ENCODE measurements at regions not wholly inside any gene's neighbourhood (a gene's known extent, or its start where the extent isn't known, plus 50 kb on each side); places are given as distances from the start of the nearest gene placed in this dataset.

DNA sequence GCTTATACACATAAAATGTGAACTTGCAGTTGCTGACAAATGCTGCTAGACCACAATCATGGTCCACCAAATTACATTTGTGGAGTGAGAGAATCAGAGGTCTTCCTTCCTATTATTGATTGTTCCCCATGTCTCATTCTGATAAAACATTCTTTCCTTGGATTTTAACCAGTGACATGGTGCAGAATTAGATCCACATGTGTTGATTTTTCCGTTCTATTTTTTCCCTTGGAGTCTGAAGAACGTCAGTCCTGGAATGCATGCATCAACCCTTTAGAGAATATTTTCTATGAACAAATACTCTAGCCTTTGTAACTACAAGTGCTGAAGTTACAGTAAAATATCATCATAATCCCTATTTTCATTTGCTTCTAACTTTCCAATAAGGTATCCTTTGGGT is 170.7 kb upstream of the SPRY4 start:
- Histone ChIP-seq H3K27me3 (ENCODE audit: insufficient read depth, poor library complexity, severe bottlenecking) (no peaks in the 10 kb centered on the region), H3K4me3 (ENCODE audit: severe bottlenecking) (no peak overlapping the region), H3K36me3 (ENCODE audit: low read depth) (no peaks in the 10 kb centered on the region), H3K27ac (ENCODE audit: poor library complexity, severe bottlenecking) (no peak overlapping the region), H3K9me3 (ENCODE audit: severe bottlenecking) (no peaks in the 10 kb centered on the region), H3K4me1 (ENCODE audit: insufficient read depth, poor library complexity, severe bottlenecking) (no peaks in the 10 kb centered on the region)
- TF ChIP-seq, protein P1, sequence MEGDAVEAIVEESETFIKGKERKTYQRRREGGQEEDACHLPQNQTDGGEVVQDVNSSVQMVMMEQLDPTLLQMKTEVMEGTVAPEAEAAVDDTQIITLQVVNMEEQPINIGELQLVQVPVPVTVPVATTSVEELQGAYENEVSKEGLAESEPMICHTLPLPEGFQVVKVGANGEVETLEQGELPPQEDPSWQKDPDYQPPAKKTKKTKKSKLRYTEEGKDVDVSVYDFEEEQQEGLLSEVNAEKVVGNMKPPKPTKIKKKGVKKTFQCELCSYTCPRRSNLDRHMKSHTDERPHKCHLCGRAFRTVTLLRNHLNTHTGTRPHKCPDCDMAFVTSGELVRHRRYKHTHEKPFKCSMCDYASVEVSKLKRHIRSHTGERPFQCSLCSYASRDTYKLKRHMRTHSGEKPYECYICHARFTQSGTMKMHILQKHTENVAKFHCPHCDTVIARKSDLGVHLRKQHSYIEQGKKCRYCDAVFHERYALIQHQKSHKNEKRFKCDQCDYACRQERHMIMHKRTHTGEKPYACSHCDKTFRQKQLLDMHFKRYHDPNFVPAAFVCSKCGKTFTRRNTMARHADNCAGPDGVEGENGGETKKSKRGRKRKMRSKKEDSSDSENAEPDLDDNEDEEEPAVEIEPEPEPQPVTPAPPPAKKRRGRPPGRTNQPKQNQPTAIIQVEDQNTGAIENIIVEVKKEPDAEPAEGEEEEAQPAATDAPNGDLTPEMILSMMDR (IDR thresholded peaks at IDR 0.05; ENCODE audit: poor library complexity, severe bottlenecking), result no peak
- ATAC-seq (ENCODE audit: low read depth) (no peak), DNase-seq (ENCODE audit: low spot score) (no peak)

DNA sequence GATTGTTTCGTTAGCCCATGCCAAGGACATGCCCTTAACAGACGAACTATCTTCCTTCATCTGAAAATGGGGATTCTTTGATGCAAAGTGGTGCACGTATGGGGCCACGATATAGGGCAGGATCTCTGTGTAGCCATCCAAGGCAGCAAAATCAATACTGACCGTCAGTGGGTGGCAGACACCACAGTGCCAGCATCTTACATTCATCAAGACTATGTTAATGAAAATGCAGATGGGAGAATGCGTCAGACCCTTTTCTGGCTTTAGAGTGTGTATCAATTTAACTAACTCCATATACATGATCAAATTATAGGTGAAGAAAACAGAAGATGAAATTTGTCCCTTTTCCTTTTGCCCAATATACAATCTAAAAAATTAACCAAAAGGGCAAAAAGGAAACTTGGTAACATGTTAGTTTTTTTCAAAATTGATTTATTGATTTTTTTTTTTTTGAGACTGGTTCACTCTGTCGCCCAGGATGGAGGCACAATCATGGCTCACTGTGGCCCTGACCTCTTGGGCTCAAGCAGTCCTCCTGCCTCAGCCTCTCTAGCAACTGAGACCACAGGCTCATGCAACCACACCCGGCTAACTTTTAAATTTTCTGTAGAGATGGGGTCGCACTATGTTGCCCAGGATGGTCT is 169.2 kb upstream of the SPRY4 start:
- ATAC-seq (ENCODE audit: low read depth), result no peak
- no peaks in the 10 kb centered on the region for H3K36me3 ChIP-seq (ENCODE audit: low read depth)
- TF ChIP-seq, protein P1 (IDR thresholded peaks at IDR 0.05; ENCODE audit: poor library complexity, severe bottlenecking), result no peak

DNA sequence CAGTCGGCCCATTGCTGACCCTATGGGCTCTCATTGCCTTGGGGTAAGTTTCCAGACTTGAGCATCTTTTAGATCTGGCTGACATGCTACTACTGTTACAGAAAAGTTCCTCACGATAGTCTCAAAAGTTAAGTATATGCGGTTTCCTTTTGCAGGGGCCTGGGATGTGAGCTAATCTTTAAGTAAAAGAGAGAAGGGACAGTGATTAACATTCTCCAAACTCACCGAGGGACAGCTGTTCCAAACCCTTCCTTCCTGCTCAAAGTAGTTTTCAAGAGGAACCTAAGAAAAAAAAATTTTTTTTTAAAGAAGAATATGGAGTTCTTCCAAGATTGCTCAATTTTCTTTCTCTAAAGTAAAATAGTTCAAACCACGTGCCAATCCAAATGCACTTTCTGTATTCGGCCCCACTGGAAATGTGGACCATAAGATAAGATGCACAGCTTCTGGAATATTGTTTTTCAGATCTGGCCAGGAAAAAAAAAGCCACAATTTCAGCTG is 168.0 kb upstream of the SPRY4 start:
- no peaks in the 10 kb centered on the region for H3K27me3 ChIP-seq (ENCODE audit: insufficient read depth, poor library complexity, severe bottlenecking)
- DNase-seq (ENCODE audit: low spot score) (no peak), ATAC-seq (ENCODE audit: low read depth) (no peak)
- H3K4me3 ChIP-seq (ENCODE audit: severe bottlenecking), result no peak overlapping the region
- H3K9me3 ChIP-seq (ENCODE audit: severe bottlenecking), result no peaks in the 10 kb centered on the region
- H3K36me3 ChIP-seq (ENCODE audit: low read depth), result no peaks in the 10 kb centered on the region
- H3K4me1 ChIP-seq (ENCODE audit: insufficient read depth, poor library complexity, severe bottlenecking), result no peaks in the 10 kb centered on the region
- TF ChIP-seq, protein P1 (IDR thresholded peaks at IDR 0.05; ENCODE audit: poor library complexity, severe bottlenecking), result no peak
- no peak overlapping the region for H3K27ac ChIP-seq (ENCODE audit: poor library complexity, severe bottlenecking)

More for the DNA sequence above, 169.2 kb upstream of the SPRY4 start:
- Histone ChIP-seq H3K4me1 (ENCODE audit: insufficient read depth, poor library complexity, severe bottlenecking) (no peaks in the 10 kb centered on the region), H3K4me3 (ENCODE audit: severe bottlenecking) (no peak overlapping the region), H3K9me3 (ENCODE audit: severe bottlenecking) (no peaks in the 10 kb centered on the region), H3K27me3 (ENCODE audit: insufficient read depth, poor library complexity, severe bottlenecking) (no peaks in the 10 kb centered on the region), H3K27ac (ENCODE audit: poor library complexity, severe bottlenecking) (no peak overlapping the region)
- no peak for DNase-seq (ENCODE audit: low spot score)

DNA sequence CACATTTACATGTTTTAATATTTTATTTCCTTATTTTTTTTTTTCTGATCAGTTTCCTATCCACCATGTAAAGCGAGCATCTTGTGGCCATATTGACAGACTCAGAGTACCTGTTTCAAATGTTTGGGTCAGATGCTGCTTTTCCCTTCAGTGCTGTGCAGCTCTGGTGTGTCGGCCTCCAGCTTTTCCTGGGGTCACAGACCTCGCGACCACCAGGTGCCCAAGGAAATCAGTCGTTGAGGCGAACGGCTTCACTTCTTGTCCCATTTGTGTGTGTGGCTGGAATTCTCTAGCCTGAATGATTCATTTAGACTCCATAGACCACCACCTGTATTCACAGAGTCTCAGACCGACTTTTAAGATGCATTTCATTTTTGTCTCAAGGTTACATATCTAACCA is 166.9 kb upstream of the SPRY4 start:
- no peaks in the 10 kb centered on the region for H3K36me3 ChIP-seq (ENCODE audit: low read depth)
- no peak overlapping the region for H3K4me3 ChIP-seq (ENCODE audit: severe bottlenecking)
- TF ChIP-seq, protein P1 (IDR thresholded peaks at IDR 0.05; ENCODE audit: poor library complexity, severe bottlenecking), result no peak
- H3K27ac ChIP-seq (ENCODE audit: poor library complexity, severe bottlenecking), result no peak overlapping the region
- H3K27me3 ChIP-seq (ENCODE audit: insufficient read depth, poor library complexity, severe bottlenecking), result no peaks in the 10 kb centered on the region
- H3K9me3 ChIP-seq (ENCODE audit: severe bottlenecking), result no peaks in the 10 kb centered on the region
- H3K4me1 ChIP-seq (ENCODE audit: insufficient read depth, poor library complexity, severe bottlenecking), result no peaks in the 10 kb centered on the region
- ATAC-seq (ENCODE audit: low read depth) (no peak), DNase-seq (ENCODE audit: low spot score) (no peak)

DNA sequence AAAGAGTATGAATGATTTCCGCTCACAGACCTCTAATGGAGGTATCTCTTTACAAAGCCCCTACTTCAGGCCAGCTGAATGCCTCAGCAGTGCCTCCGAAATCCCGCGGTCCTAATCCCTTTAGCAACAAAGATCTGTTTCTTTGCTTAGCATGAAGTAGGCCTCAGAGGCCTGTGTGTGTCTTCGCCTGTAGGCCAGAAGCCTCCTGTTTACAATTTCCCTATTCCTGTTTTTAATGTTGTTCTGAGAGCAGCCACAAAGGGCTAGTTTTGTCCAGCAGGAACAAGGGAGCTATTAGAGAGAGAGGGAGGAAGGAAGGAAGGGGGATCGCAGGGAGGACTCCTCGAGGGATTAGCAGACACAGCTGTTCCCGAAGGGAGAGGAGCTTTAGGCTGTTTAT is 166.4 kb upstream of the SPRY4 start:
- no peaks in the 10 kb centered on the region for H3K36me3 ChIP-seq (ENCODE audit: low read depth)
- no peaks in the 10 kb centered on the region for H3K27me3 ChIP-seq (ENCODE audit: insufficient read depth, poor library complexity, severe bottlenecking)
- no peak overlapping the region for H3K4me3 ChIP-seq (ENCODE audit: severe bottlenecking)
- H3K9me3 ChIP-seq (ENCODE audit: severe bottlenecking), result no peaks in the 10 kb centered on the region
- TF ChIP-seq, protein P1 (IDR thresholded peaks at IDR 0.05; ENCODE audit: poor library complexity, severe bottlenecking), result no peak
- H3K27ac ChIP-seq (ENCODE audit: poor library complexity, severe bottlenecking), result no peak overlapping the region
- ATAC-seq (ENCODE audit: low read depth), result no peak
- no peak for DNase-seq (ENCODE audit: low spot score)
- no peaks in the 10 kb centered on the region for H3K4me1 ChIP-seq (ENCODE audit: insufficient read depth, poor library complexity, severe bottlenecking)
